ENCODE measurements at regions not wholly inside any gene's neighbourhood (a gene's known extent, or its start where the extent isn't known, plus 50 kb on each side); places are given as distances from the start of the nearest gene placed in this dataset.

GRCh38 chr16:79758615-79759346 is 158.2 kb upstream of the MAF start:
- H3K9me3 Mint-ChIP-seq (ENCODE audit: low read depth): no peaks in the 10 kb centered on the region
- no peak overlapping the region for H3K27ac Mint-ChIP-seq
- peaks cover 3% of the 10 kb centered on the region for H3K27me3 Mint-ChIP-seq
- H3K4me1 Mint-ChIP-seq (ENCODE audit: low read depth): no peaks in the 10 kb centered on the region
- H3K4me3 Mint-ChIP-seq: no peak overlapping the region
- H3K36me3 Mint-ChIP-seq: no peaks in the 10 kb centered on the region

DNA sequence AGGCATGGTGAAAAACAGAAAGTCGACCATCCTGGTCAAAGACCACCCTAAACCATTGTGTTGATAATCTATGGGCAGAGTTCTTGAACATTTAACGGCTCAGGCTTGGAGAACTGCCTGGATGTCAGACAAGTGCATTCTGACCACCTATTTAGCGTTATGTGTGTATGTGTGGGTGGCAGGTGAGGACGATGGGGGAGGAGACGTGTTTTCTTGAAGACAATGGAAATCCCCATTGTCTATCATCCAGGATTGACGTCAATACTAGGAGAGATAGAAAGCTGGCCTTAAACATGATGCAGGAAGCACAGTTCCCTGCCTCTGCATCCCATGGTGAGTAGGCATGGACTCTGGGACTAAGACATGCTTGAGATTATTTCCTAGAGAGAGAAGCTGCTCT is 157.4 kb upstream of the MAF start:
- no peak overlapping the region for H3K4me3 Mint-ChIP-seq
- no peak overlapping the region for H3K27ac Mint-ChIP-seq
- no peaks in the 10 kb centered on the region for H3K36me3 Mint-ChIP-seq
- H3K9me3 Mint-ChIP-seq (ENCODE audit: low read depth): no peaks in the 10 kb centered on the region
- H3K4me1 Mint-ChIP-seq (ENCODE audit: low read depth): no peaks in the 10 kb centered on the region
- peaks cover 3% of the 10 kb centered on the region for H3K27me3 Mint-ChIP-seq

DNA sequence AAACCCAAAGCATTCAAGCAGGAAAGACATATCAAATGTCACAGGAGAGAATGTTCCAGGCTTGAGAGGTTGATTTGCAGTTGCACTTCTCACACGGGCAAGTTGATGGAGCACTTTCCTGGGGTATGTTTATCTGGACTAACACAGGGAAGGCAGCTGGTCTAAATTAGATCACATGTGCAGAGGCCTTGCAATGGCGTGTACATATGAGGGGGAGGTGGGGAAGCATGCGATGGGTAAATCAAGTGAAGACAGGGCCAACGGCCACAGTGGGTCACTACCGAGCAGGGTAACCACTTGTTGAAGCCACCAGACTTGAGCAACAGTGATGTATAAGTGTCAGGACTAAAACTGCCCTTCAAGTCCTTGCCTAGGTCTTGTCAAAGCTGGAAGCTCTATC is 156.6 kb upstream of the MAF start:
- no peaks in the 10 kb centered on the region for H3K4me1 Mint-ChIP-seq (ENCODE audit: low read depth)
- no peaks in the 10 kb centered on the region for H3K36me3 Mint-ChIP-seq
- peaks cover 3% of the 10 kb centered on the region for H3K27me3 Mint-ChIP-seq
- no peak overlapping the region for H3K4me3 Mint-ChIP-seq
- H3K9me3 Mint-ChIP-seq (ENCODE audit: low read depth): no peaks in the 10 kb centered on the region
- no peak overlapping the region for H3K27ac Mint-ChIP-seq

GRCh38 chr16:79756571-79756970 is 156.0 kb upstream of the MAF start:
- H3K4me1 Mint-ChIP-seq (ENCODE audit: low read depth): no peaks in the 10 kb centered on the region
- H3K27me3 Mint-ChIP-seq: peaks cover 3% of the 10 kb centered on the region
- H3K27ac Mint-ChIP-seq: no peak overlapping the region
- no peaks in the 10 kb centered on the region for H3K9me3 Mint-ChIP-seq (ENCODE audit: low read depth)
- no peak overlapping the region for H3K4me3 Mint-ChIP-seq
- no peaks in the 10 kb centered on the region for H3K36me3 Mint-ChIP-seq

DNA sequence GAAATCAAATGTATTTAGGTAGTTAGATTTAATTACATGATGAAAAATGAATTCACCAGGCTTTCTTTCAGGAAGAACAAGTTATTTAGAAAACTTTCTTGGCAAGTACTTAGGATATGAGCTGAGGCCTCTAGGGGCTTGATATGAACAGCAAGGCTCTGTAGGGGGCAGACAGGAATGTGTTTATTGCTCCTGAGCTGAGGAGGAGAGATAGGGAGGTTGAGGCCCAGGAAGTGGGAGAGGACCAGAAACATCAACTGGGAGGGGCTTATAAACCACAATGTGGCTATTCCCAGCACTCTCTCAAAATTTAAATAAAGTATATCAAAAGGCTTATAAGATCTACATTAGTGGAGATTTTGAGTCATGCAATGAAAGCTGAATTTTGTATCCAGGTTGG is 154.0 kb upstream of the MAF start:
- H3K4me3 Mint-ChIP-seq: no peak overlapping the region
- H3K4me1 Mint-ChIP-seq (ENCODE audit: low read depth): no peaks in the 10 kb centered on the region
- no peak overlapping the region for H3K27ac Mint-ChIP-seq
- no peaks in the 10 kb centered on the region for H3K9me3 Mint-ChIP-seq (ENCODE audit: low read depth)
- peaks cover 3% of the 10 kb centered on the region for H3K27me3 Mint-ChIP-seq
- no peaks in the 10 kb centered on the region for H3K36me3 Mint-ChIP-seq

- Mint-ChIP-seq H3K4me3 (no peak overlapping the region), H3K27me3 (peaks cover 3% of the 10 kb centered on the region), H3K9me3 (ENCODE audit: low read depth) (no peaks in the 10 kb centered on the region), H3K36me3 (no peaks in the 10 kb centered on the region), H3K4me1 (ENCODE audit: low read depth) (no peaks in the 10 kb centered on the region), H3K27ac (no peak overlapping the region)
Measured at GRCh38 chr16:79754081-79754480, 153.5 kb upstream of the MAF start.

DNA sequence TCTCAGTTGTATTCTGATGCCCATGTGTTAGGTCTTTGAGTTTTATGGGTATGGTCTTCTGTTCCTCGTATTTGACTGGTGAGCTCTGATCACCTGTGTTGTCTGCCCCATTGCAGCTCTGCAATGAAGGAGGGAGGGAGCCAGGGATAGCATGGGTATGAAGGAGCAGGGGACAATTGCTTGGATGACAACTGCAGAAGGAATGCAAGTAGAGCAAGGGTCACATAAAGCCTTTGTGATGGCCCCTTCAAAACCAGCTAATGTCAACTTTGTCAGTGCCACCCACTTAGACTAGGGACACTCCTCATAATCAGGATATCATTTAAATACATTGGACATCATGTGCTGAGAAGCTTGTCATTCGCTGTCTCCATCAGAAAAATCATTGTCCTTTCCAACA is 152.7 kb upstream of the MAF start:
- Mint-ChIP-seq H3K36me3 (no peaks in the 10 kb centered on the region), H3K4me1 (ENCODE audit: low read depth) (no peaks in the 10 kb centered on the region), H3K4me3 (no peak overlapping the region), H3K27me3 (peaks cover 3% of the 10 kb centered on the region), H3K9me3 (ENCODE audit: low read depth) (no peaks in the 10 kb centered on the region), H3K27ac (no peak overlapping the region)

- Mint-ChIP-seq H3K27ac (no peak overlapping the region), H3K27me3 (peaks cover 3% of the 10 kb centered on the region), H3K36me3 (no peaks in the 10 kb centered on the region), H3K9me3 (ENCODE audit: low read depth) (no peaks in the 10 kb centered on the region), H3K4me1 (ENCODE audit: low read depth) (no peaks in the 10 kb centered on the region), H3K4me3 (no peak overlapping the region)
Measured at GRCh38 chr16:79752396-79752795, 151.9 kb upstream of the MAF start.

GRCh38 chr16:79751471-79752184 is 151.1 kb upstream of the MAF start:
- Mint-ChIP-seq H3K36me3 (no peaks in the 10 kb centered on the region), H3K9me3 (ENCODE audit: low read depth) (no peaks in the 10 kb centered on the region), H3K4me1 (ENCODE audit: low read depth) (no peaks in the 10 kb centered on the region), H3K27ac (no peak overlapping the region), H3K4me3 (no peak overlapping the region), H3K27me3 (peaks cover 3% of the 10 kb centered on the region)

DNA sequence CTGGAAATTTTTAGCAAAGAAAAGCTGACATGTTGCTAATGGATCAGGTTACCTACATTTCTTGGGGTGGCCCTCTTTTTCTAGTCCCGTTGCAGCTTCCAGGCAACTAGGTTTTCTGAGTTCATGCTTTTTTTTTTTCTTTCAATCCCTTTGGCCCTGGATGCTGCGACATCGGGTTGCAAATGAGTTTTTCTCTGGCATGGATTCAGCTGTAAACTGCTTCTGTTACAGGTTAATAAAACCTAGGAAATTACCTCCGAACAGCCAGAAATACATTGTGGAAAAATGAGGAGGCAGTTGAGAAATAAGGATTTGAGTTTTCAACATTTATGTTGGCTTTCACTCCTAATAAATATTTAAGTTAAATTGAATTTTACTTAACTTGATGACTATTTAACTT is 149.8 kb upstream of the MAF start:
- H3K9me3 Mint-ChIP-seq (ENCODE audit: low read depth): no peaks in the 10 kb centered on the region
- no peaks in the 10 kb centered on the region for H3K4me1 Mint-ChIP-seq (ENCODE audit: low read depth)
- no peaks in the 10 kb centered on the region for H3K36me3 Mint-ChIP-seq
- no peak overlapping the region for H3K4me3 Mint-ChIP-seq
- no peak overlapping the region for H3K27ac Mint-ChIP-seq
- peaks cover 3% of the 10 kb centered on the region for H3K27me3 Mint-ChIP-seq

- H3K9me3 Mint-ChIP-seq (ENCODE audit: low read depth): no peaks in the 10 kb centered on the region
- no peak overlapping the region for H3K4me3 Mint-ChIP-seq
- no peaks in the 10 kb centered on the region for H3K27me3 Mint-ChIP-seq
- H3K27ac Mint-ChIP-seq: no peak overlapping the region
- no peaks in the 10 kb centered on the region for H3K4me1 Mint-ChIP-seq (ENCODE audit: low read depth)
- no peaks in the 10 kb centered on the region for H3K36me3 Mint-ChIP-seq
Measured at GRCh38 chr16:79748629-79749028, 148.1 kb upstream of the MAF start.

DNA sequence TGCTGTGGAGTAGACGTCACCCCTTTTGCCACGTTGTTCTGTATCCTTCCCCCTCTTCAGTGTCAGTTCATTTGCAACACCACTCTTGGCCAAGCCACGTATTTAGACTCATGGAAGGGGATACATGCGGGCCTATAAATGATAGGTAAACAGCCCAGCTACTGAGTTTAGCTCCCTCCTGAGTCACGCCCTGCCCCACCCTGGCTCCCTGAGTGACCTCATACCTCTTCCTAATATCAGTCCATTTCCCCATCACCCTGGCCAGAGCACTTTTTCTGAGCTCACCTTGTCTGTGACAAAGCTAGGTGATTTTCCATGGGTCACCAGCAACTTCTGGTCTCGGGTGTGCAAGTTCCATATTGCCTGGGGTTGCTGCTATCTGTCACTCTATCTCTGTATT is 147.2 kb upstream of the MAF start:
- no peaks in the 10 kb centered on the region for H3K27me3 Mint-ChIP-seq
- H3K27ac Mint-ChIP-seq: no peak overlapping the region
- H3K36me3 Mint-ChIP-seq: no peaks in the 10 kb centered on the region
- H3K9me3 Mint-ChIP-seq (ENCODE audit: low read depth): no peaks in the 10 kb centered on the region
- H3K4me3 Mint-ChIP-seq: no peak overlapping the region
- H3K4me1 Mint-ChIP-seq (ENCODE audit: low read depth): no peaks in the 10 kb centered on the region

- peaks cover 3% of the 10 kb centered on the region for H3K9me3 Mint-ChIP-seq (ENCODE audit: low read depth)
- H3K4me3 Mint-ChIP-seq: no peak overlapping the region
- no peaks in the 10 kb centered on the region for H3K27me3 Mint-ChIP-seq
Measured at GRCh38 chr16:79740252-79740651, 139.7 kb upstream of the MAF start.

GRCh38 chr16:79735271-79735670 is 134.7 kb upstream of the MAF start:
- Mint-ChIP-seq H3K27ac (no peak overlapping the region), H3K4me3 (no peak overlapping the region), H3K4me1 (ENCODE audit: low read depth) (no peaks in the 10 kb centered on the region), H3K27me3 (no peaks in the 10 kb centered on the region), H3K9me3 (ENCODE audit: low read depth) (no peaks in the 10 kb centered on the region), H3K36me3 (no peaks in the 10 kb centered on the region)

More at GRCh38 chr16:79740252-79740651, 139.7 kb upstream of the MAF start:
- Mint-ChIP-seq H3K27ac (no peak overlapping the region), H3K36me3 (no peaks in the 10 kb centered on the region), H3K4me1 (ENCODE audit: low read depth) (no peaks in the 10 kb centered on the region)

DNA sequence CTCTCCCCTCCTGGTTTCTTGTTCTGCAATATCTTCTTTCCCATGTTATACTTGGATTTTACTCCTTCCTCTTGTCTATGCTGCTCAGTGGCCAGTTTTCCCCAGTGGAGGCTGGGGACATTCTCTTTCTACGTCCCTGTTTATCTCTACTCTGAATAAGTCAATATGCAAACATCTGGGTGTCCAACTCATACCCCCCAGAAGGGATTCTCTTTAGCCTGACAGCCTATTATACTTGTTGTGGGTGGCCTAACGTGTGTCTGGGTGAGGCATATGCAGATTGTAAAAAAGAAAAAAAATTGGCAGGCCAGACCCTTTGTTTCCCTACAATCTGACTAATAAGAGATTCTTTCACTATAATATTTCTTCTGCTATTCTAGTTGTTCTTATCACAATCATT is 134.2 kb upstream of the MAF start:
- no peaks in the 10 kb centered on the region for H3K4me1 Mint-ChIP-seq (ENCODE audit: low read depth)
- no peak overlapping the region for H3K27ac Mint-ChIP-seq
- H3K27me3 Mint-ChIP-seq: no peaks in the 10 kb centered on the region
- no peaks in the 10 kb centered on the region for H3K9me3 Mint-ChIP-seq (ENCODE audit: low read depth)
- H3K36me3 Mint-ChIP-seq: no peaks in the 10 kb centered on the region
- H3K4me3 Mint-ChIP-seq: no peak overlapping the region

- H3K9me3 Mint-ChIP-seq (ENCODE audit: low read depth): no peaks in the 10 kb centered on the region
- no peak overlapping the region for H3K4me3 Mint-ChIP-seq
- no peaks in the 10 kb centered on the region for H3K36me3 Mint-ChIP-seq
- H3K4me1 Mint-ChIP-seq (ENCODE audit: low read depth): no peaks in the 10 kb centered on the region
- no peak overlapping the region for H3K27ac Mint-ChIP-seq
- no peaks in the 10 kb centered on the region for H3K27me3 Mint-ChIP-seq
Measured at GRCh38 chr16:79728923-79729240, 128.3 kb upstream of the MAF start.
